H1 (cell line): ENCODE measurements at regions not wholly inside any gene's neighbourhood (a gene's known extent, or its start where the extent isn't known, plus 50 kb on each side); places are given as distances from the start of the nearest gene placed in this dataset.

ENCODE experiments used
- CHD7 ChIP-seq: fragments of 300-600 bp; sonication (generic); IDR thresholded peaks from 2 replicates; pipeline ENCODE4 v1.7.1; 2012; ENCODE audit warnings: low read length, moderate library complexity, mild to moderate bottlenecking, inconsistent platforms; ENCODE audit not compliant: insufficient replicate concordance
- GABPA ChIP-seq: IDR thresholded peaks from 2 replicates; pipeline ENCODE4 v1.6.1; 2011; ENCODE audit warnings: mild to moderate bottlenecking, low read length, moderate library complexity, borderline replicate concordance; ENCODE audit not compliant: insufficient read depth
- PHF8 ChIP-seq: fragments of 200-600 bp; sonication (generic); conservative IDR thresholded peaks from 2 replicates; pipeline ENCODE4 v1.7.1; 2012; ENCODE audit warnings: low read depth, mild to moderate bottlenecking, inconsistent platforms, low read length, moderate library complexity
- SAP30 ChIP-seq: fragments of 300-600 bp; sonication (generic); IDR thresholded peaks from 2 replicates; pipeline ENCODE4 v1.7.1; 2012; ENCODE audit warnings: low read length, moderate library complexity, mild to moderate bottlenecking, inconsistent platforms; ENCODE audit not compliant: insufficient read depth, insufficient replicate concordance
- TBP ChIP-seq: IDR thresholded peaks from 2 replicates; pipeline ENCODE4 v1.6.1; 2011; ENCODE audit warnings: low read depth, low read length, improper control_type of control experiment

GRCh38 chr2:88815282-88815681 is 123.8 kb downstream of the RPIA start (continued):
- TF ChIP-seq CHD7 (no peak), TBP (no peak), SAP30 (no peak), GABPA (no peak), PHF8 (no peak)
